HEK293T (cell line): ENCODE measurements at regions not wholly inside any gene's neighbourhood (a gene's known extent, or its start where the extent isn't known, plus 50 kb on each side); places are given as distances from the start of the nearest gene placed in this dataset.

Source experiments
- CTCF ChIA-PET: fragments of 350-600 bp; formaldehyde crosslinking; extraction: SDS; loops from one replicate; lab custom pipeline; 2021; ENCODE audit warnings: antibody characterized with exemption, inconsistent platforms; lab: Yijun Ruan, JAX
- POLR2A ChIA-PET: fragments of 350-600 bp; formaldehyde crosslinking; extraction: SDS; loops from one replicate; lab custom pipeline; 2020; ENCODE audit warnings: antibody characterized with exemption, inconsistent platforms; lab: Yijun Ruan, JAX
- DNase-seq: peaks from one replicate; pipeline ENCODE4 v3.0.0; 2012; ENCODE audit warnings: mixed read lengths; ENCODE audit errors: extremely low spot score
- ARNT ChIP-seq: fragments of 450-650 bp; IDR thresholded peaks from 2 replicates; pipeline ENCODE4 v1.6.1; 2017; ENCODE audit warnings: mild to moderate bottlenecking
- BHLHE40 ChIP-seq: fragments of 450-650 bp; IDR thresholded peaks from 2 replicates; pipeline ENCODE4 v1.6.1; 2016; ENCODE audit warnings: mild to moderate bottlenecking, moderate library complexity, borderline replicate concordance
- CTBP1 ChIP-seq: fragments of 450-650 bp; IDR thresholded peaks from 2 replicates; pipeline ENCODE4 v1.6.1; 2016; ENCODE audit warnings: borderline replicate concordance
- FOXA1 ChIP-seq: fragments of 450-650 bp; IDR thresholded peaks from 2 replicates; pipeline ENCODE4 v1.6.1; 2016; ENCODE audit warnings: mild to moderate bottlenecking
- FOXM1 ChIP-seq: fragments of 450-650 bp; IDR thresholded peaks from 2 replicates; pipeline ENCODE4 v1.6.1; 2017; ENCODE audit warnings: mild to moderate bottlenecking, borderline replicate concordance
- LEF1 ChIP-seq: fragments of 450-650 bp; IDR thresholded peaks from 2 replicates; pipeline ENCODE4 v1.6.1; 2017; ENCODE audit warnings: mild to moderate bottlenecking, borderline replicate concordance
- NFRKB ChIP-seq: fragments of 450-650 bp; IDR thresholded peaks from 2 replicates; pipeline ENCODE4 v1.6.1; 2016; ENCODE audit warnings: mild to moderate bottlenecking, moderate library complexity
- PKNOX1 ChIP-seq: fragments of 450-650 bp; IDR thresholded peaks from 2 replicates; pipeline ENCODE4 v1.6.1; 2016
- SP1 ChIP-seq: fragments of 450-650 bp; IDR thresholded peaks from 2 replicates; pipeline ENCODE4 v1.6.1; 2017
- SUZ12 ChIP-seq: fragments of 450-650 bp; IDR thresholded peaks from 2 replicates; pipeline ENCODE4 v1.6.1; 2016; ENCODE audit warnings: mild to moderate bottlenecking
- TARDBP ChIP-seq: fragments of 450-650 bp; IDR thresholded peaks from 2 replicates; pipeline ENCODE4 v1.6.1; 2016
- ZNF384 ChIP-seq: fragments of 450-650 bp; IDR thresholded peaks from 2 replicates; pipeline ENCODE4 v1.6.1; 2016

GRCh38 chr21:17462276-17462981 lies 50.4 kb upstream of the CXADR start:
- ChIA-PET POLR2A (no interaction called here), CTCF (no interaction called here)
- TF ChIP-seq PKNOX1, result no peak
- no peak for TF ChIP-seq SUZ12
- no peak for TF ChIP-seq SP1
- TF ChIP-seq CTBP1, result no peak
- TF ChIP-seq LEF1, result no peak
- TF ChIP-seq FOXA1, result no peak
- TF ChIP-seq ARNT, result no peak
- TF ChIP-seq TARDBP, result no peak
- TF ChIP-seq BHLHE40, result no peak
- no peak for TF ChIP-seq NFRKB
- TF ChIP-seq FOXM1, result no peak
- no peak for TF ChIP-seq ZNF384
- DNase-seq, result no peak
